ENCODE measurements at regions not wholly inside any gene's neighbourhood (a gene's known extent, or its start where the extent isn't known, plus 50 kb on each side); places are given as distances from the start of the nearest gene placed in this dataset.
"Not testable (repeated sequence)": the region's sequence is repeated elsewhere in the genome, so short reads cannot be mapped to it uniquely, and the experiment has no call there.

DNA sequence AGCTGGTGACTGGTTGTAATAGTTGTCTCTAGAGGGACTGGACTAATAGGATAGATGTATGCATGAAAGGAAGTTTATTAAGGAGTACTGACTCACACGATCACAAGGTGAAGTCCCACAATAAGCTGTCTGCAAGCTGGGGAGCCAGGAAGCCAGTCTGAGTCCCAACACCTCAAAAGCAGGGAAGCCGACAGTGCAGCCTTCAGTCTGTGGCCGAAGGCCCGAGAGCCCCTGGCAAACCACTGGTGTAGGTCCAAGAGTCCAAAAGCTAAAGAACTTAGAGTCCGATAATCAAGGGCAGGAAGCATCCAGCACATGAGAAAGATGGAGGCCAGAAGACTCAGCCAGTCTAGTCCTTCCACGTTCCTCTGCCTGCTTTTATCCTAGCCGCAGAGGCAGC is 372.6 kb downstream of the TCERG1L start:
- TF ChIP-seq POLR2AphosphoS5, POLR2A (IDR thresholded peaks at IDR 0.05): not testable (repeated sequence)
- TF ChIP-seq, protein P1, sequence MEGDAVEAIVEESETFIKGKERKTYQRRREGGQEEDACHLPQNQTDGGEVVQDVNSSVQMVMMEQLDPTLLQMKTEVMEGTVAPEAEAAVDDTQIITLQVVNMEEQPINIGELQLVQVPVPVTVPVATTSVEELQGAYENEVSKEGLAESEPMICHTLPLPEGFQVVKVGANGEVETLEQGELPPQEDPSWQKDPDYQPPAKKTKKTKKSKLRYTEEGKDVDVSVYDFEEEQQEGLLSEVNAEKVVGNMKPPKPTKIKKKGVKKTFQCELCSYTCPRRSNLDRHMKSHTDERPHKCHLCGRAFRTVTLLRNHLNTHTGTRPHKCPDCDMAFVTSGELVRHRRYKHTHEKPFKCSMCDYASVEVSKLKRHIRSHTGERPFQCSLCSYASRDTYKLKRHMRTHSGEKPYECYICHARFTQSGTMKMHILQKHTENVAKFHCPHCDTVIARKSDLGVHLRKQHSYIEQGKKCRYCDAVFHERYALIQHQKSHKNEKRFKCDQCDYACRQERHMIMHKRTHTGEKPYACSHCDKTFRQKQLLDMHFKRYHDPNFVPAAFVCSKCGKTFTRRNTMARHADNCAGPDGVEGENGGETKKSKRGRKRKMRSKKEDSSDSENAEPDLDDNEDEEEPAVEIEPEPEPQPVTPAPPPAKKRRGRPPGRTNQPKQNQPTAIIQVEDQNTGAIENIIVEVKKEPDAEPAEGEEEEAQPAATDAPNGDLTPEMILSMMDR (IDR thresholded peaks at IDR 0.05 in 8 of 11, conservative IDR thresholded peaks at IDR 0.05 in 3 of 11) = not testable (repeated sequence)
